Superior temporal gyrus (tissue), 1 donor: ENCODE measurements at regions not wholly inside any gene's neighbourhood (a gene's known extent, or its start where the extent isn't known, plus 50 kb on each side); places are given as distances from the start of the nearest gene placed in this dataset.

Source experiments
- DNase-seq: peaks from one replicate; pipeline ENCODE4 v3.0.0-alpha.2; 2016; ENCODE audit errors: extremely low spot score

DNA sequence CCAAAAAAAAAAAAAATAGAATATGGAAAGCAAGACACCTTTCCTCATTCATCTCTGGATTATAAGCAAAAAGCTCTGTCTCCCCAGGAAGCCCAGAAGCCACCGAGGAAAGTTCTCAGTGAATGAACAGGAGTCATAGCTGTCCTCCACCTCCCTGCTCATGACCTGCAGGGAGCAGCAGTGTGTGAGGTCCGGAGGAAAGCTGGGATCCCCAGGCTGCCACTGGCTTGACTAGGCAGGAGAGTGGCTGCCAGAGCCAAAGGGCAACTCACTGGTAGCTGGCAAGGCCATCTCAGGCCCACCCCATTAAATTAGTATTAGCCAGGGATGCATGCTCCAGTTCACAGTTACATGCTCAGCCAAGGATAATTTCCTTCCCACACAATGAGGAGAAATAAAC lies 191.6 kb upstream of the STT3B start:
- no peak for DNase-seq

DNA sequence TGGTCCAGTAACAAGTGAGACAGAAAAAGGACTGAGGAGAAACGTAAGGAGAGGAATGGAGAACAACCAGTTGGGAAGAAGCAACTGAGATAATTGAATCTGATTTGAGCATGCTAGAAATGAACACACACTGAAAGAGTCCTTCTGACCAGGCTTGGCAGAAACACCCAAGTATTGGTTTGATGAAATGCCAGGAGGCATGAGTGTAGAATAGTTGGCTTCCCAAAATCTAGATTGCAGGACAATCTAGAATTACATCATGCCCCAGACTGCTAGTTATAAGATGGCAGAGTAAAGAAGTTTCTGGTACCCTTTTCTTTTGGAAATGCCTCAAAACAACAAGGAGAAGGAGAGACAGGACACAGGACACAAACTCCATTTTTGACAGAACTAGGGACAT lies 189.7 kb upstream of the STT3B start:
- peak; percentile 18 for DNase-seq

DNA sequence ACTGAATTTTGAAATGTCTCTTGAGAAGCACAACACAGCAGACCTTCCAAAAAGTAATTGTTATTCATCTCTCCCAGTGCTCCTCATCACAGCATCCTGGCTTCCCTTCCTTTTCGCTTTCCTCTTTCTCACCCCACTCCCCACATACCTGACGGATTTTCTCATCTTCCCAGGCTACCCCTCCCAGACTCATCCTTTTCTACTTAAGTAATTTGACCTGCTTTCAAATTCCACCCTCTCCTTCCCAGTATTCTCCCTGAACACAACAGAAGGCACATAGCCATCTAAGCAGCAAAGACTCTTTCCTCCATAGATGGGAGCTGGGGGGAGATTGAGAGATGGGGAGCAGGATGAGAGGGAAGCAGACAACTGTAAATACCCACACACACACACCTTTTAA lies 187.1 kb upstream of the STT3B start:
- no peak for DNase-seq

DNA sequence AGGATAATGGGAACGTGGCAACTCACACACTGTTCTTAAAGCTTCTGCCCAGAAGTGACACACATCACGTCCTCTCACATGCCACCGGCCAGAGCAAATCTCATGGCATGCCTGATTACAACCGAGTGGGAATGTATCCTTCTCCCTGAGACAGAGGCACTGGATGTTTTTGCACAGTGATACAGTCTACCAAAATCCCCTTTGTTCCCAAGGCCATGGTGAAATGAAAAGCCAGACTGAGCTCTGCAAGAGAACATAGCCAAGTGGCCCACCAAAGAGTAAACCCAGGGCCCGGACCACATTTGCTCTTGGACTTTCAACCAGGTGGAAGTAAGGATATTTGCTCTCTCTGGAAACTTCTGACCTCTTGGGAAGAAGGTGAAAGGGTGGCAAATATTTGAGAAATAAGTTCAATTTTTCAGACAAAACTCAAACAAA lies 186.2 kb upstream of the STT3B start:
- DNase-seq: no peak

DNA sequence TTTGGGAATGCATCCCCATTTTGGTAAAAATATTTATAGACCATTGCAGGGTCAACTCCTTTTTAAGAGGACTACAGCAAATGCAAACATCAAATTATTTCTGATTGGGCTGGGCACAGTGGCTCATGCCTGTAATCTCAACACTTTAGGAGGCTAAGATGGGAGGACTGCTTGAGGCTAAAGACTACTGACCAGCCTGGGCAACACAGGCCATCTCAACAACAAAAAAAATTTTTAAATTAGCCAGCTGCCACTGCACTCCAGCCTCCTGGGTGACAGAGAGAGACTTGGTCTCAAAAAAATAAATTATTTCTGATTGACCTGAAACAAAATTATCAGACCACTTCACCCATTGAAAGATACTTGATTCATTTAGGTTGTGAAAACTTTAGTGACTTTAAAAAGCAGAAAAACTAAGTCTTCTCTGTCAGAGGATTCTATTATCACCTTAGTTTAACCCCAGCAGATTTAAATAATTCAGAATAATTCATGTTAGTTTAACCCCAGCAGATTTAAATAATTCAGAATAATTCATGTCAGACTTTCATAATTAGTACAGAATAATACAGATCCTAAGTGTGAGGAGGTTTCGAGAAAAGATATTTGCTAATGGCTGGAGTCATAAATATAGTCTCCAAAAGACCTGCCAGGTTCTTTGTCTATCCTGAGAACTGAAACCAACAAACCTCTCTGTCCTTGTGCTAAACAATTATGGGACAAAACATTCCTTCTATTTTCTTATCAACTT lies 183.6 kb upstream of the STT3B start:
- no peak for DNase-seq

DNA sequence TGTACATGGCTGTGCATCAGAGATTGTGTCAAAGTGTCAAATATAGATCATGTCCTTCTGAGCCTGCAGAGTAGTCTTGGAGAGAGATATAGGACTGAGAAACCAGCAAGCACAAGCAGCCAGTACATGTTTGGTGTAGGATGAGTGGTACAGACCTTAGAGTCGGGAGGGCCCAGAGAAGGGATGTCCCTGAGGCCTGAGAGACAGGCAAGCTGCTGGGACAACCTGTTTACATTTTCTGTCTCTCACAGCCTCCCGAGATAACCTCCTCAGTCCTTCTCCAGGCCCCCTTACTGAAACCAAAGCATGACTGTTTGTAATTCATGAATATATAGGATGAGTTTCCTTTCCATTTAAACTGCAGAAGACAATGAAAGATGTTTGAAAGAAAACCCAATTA lies 182.4 kb upstream of the STT3B start:
- no peak for DNase-seq

DNA sequence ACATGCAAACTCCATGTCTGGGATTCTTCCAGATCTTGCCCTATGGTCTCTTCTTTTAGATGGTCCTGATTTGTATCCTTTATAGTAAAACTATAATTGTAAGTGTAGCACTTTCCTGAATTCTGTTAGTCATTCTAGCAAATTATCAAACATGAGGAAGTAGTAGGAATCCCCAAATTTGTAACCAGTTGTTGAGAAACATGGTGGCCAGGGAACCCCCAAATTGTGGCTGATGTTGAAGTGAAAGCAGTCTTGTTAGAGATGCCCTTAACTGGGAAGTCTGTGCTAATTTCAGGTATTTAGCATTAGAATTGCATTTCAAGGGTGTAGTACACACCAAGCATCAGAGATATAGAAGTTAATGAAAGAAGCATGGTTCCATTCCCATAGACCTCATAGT lies 180.4 kb upstream of the STT3B start:
- DNase-seq: no peak

DNA sequence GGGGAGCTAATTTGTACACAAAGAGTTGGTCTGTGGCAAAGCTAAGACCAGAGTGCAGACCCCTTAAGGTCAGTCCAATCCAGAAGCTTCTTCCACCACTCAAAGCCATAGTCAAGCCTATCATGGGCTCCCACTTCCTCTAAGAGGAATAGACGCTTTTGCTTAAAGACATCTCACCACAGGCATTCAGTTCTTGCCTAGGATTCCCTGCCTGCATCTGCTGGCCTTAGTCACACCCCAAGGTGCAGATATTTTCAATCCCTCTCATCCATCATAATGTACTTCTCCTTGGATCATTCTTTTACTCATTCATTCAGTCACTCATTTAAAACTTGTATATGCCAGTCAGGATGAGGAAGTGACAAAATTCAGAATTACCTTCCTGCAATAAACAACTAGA lies 179.6 kb upstream of the STT3B start:
- DNase-seq: no peak

DNA sequence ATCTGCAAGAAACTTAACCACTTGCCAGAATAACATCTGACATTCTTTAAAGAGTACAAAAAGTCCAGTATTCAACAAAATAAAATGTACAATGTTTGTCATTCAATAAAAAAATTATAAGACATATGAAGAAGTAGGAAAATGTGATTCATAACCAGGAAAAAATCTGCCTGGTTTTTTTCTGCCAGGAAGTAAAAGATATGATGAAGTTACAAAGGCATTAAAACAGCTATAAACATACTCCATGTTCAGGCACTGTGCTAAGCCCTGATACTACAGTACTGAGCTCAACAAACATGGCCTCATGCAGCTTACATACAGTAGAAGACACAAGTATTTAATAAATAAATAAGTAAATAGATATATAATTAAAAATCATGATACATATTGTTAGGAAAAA lies 178.4 kb upstream of the STT3B start:
- no peak for DNase-seq

DNA sequence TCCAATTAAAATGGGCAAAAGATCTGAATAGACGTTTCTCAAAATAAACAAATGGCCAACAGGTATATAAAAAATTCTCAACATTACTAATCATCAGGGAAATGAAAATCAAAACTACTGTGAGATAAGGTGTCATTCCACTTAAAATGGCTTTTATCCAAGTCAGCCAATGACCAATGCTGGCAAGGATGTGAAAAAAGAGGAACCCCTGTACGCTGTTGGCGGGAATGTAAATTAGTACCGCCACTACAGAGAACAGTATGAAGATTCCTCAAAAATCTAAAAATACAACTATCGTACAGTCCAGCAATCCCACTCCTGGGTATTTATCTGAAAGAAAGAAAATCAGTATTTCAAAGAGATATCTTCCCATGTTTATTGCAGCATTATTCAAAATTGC lies 176.9 kb upstream of the STT3B start:
- no peak for DNase-seq

DNA sequence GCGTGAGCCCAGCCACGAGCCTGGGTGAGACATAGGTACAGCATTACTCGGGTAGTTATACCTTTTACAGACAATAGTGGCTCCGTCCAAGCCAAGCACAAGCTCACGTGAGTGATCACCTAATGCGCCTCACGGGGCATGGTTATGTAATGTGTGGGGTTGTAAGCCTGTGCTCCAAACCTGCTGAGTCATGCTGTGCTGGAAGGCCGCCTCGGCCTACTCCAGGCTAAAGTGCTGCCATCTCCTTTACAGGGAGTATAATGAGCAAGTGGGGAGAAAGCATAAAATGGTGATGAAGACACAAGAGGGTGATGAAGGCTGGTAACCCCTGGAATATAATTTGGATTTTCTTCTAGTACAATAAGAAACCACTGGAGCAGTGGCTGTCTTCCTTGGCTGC lies 175.8 kb upstream of the STT3B start:
- no peak for DNase-seq

DNA sequence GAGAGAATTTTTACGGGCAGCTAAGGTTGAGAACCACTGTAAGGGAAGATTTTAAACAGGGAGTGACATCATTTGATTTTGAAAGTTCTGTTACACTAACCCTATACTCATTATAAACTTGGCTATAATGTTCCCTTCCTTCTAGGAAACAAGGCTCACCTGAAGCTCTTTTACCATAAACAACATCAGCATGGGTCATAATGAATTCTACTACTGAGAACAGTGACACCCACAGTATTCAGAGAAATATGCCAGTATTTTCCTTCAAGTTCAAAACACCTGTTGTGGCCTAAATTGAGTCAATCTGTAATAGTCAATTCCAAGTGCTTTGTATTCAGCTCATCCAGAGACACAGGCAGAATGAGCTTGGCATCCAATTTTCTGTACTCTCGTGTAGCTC lies 175.3 kb upstream of the STT3B start:
- DNase-seq: no peak

DNA sequence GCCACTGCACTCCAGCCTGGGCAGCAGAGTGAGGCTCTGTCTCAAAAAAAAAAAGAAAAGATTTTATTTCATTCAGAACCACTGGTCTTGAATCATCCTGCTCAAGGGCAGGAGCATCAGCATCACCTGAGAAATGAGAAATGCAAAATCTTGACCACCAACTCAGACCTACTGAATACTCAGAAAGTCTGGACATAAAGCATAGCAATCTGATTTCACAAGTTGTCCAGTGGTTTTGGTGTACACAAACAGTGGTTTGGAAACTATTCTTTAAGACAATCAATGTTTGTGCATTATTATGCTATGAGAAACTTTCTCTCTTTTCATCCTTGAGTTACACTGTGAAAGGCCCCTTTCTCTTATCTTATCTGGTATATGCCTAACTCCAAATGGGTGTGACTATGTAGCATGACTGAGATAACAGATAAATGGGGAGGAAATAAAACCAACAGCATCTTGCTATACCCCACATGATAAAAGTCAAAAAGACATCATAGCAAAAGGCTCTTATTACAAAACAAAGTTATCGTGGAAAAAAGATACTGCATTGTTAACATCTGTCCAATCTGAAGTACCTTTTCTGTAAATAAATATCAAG lies 174.2 kb upstream of the STT3B start:
- DNase-seq: no peak

DNA sequence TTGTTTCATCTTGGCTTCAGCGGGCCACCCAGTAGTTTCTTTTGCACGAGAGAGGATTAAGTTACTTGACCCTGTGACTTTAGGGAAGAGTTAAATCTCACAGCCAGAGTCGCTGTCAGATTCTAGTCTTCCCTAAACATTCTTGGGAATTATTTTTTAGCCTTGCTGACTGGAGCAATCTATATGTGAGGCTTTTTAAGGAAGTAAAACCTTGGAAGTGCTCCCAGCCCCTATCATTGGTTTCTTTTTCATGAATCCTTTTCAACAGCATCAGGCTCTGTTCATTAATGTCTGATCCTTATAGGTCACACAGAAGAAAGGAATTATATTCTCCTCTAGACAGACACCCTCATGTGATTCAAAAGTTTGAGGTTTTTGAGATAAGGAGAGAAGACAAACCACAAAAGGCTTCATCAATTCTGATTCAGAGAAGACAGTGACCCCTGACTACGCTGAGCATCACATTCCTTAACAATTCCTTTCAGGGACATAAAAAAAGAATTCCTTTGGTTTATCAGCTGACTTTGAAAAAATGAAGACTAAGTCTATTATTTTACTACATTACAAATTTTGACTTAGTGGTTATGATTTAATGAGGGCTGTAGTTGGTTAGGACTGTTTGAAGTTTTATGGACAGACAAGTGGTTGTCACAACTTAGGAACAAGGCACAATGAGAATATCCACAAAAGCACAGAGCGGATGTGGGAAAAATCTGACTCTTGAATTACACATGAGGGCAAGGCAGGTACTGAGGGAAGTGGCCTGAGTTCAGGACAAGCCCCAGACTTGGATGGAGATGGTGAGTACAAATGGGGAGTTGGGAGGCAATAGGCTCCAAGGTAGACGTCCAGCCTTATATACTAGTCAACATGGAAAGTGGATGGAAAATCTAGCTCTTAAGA lies 171.1 kb upstream of the STT3B start:
- no peak for DNase-seq

DNA sequence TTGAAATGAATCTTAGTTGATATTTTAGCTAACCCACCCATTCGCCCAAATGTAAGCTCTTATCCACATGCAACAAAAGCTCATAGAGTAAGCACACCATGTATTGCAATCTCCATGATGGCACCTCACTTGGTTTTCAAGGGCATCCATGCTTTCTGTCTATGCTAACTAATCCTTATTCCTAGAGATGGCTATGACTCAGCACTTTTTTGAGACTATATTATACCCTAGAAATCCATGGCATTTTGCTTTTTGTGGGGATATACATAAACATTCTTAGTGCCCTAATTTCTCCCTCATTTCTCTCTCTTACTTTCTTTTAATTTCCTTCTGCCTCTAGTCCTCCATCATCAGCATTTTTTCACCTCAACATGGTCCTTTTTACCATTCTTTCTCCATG lies 168.5 kb upstream of the STT3B start:
- DNase-seq: no peak

DNA sequence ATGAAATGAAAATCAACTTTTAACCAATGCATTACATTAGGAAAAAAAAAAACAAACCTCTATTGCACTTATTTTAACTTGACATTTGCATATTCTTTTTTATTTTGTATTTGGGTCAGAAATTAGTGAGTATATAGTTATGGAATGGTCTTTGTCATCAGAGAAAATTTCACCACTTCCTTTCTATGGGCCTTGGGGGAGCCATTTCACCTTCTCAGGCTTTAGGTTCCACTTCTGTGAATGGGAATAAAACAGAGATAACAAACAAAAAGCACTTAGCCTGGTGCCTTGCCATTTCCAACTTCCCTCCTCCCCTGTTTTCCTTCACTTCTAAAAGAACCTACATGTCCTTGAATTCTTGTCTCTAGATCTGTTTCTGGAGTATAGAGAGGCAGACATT lies 168.0 kb upstream of the STT3B start:
- no peak for DNase-seq

DNA sequence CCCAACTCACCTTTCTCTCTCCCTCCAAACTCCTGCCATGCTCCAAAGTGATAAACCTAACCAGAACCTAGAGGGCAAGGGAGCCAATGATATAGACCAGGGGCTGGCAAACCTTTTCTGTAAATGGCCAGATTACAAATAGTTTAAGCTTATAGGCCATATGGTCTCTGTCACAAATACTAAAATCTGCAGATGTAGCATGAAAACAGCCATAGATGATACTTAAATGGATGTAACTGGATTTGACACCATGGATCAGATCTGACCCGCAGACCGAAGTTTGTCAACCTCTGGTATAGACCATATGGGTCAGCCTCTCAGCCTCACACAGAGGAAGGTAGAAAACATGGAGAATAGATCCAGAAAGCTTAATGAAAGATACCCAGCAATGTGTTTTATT lies 165.2 kb upstream of the STT3B start:
- no peak for DNase-seq

DNA sequence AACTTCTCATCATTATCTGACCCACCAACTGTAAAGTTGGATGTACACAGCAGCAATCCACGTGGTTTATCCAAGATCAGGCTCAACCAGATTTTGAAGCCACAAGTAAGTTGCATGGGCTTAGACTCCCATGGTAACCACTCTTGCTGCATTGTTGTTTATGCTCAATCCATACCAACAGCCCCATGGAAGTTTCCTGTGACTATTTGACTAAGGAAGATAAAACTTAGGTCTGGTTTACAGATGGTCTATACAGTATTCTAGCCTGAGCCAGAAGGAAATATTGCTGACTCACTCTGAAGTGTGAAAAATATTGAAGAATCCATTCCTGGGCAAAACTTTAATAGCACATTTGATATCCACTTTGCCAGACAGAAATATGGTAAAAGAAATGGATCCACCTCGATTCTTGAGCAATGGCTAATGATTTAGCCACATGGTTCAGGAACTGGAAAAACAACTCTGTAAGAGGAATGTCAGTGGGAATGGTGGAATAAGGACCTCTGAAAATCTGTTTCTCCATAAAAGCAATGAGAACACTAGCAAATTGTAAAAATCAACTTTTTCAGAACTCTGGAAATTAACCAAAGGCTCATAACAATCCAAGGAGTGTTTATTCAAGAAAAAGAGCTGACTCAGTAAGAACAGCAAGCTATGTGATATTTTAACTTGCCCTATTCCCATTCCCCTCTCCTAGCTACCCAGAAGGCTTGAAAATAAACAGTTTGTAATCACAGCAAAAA lies 162.9 kb upstream of the STT3B start:
- DNase-seq: no peak

DNA sequence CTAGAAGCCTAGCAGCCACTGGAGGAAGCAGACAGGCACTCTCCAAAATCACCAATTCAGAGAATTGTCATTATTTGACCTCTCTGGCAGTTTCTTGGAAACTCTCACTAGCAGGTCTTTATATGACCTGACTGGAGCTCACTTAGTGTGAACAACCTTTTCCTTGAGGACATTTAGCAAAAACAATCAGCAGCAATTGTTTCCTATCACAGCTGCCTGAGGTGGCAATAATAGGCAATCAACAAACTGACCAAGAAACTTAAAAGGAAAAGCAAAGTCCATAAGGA lies 162.4 kb upstream of the STT3B start:
- DNase-seq: no peak

DNA sequence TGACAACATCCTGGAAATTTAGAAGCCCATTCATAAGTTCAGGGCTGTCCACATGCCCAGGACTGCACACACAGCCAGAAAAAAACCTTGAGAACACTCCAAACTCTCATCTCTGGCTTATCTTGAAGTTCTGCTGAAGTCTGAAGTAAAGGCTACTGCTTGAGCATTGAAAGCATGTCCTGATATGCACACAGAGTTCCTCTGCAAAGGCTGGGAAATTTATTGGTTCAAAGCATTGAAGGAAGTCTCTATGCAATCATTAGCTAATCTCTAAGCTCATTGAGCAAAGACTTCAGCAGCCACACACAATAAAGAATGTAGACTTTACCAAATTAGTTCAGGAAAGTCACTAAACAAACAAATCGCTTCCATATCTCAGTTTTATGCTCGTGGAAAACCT lies 162.0 kb upstream of the STT3B start:
- no peak for DNase-seq

DNA sequence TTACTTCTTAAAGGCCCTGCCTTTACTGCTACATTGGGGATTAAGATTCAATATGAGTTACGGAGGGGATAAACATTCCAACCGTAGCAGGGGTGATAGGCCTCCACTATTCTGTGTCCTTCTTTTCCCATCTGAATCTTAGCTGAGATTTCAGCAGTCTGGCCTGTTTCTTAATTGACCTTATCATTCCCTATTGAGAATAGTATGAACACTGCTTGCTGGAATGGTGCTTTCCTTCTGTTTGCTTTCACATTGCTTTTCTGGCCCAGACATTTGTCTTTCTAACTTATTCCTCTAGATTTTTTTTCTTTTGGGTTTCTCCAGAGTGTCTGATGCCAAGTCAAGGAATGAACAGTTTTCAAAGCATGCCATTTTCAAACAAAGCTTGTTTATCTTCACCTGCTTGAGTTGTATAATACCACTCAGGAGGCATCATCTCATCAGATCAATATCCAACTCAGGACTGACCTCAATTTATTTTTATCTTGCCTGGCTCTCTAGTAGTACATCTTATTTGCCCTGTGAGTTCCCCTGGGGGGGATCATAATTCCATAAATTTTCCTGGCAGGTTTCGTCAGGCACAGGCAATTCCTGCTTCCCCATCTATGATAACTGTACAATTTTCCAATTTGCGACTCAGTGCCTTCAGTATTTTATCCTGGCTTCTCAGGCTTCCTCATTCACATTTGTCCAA lies 161.1 kb upstream of the STT3B start:
- DNase-seq: no peak

DNA sequence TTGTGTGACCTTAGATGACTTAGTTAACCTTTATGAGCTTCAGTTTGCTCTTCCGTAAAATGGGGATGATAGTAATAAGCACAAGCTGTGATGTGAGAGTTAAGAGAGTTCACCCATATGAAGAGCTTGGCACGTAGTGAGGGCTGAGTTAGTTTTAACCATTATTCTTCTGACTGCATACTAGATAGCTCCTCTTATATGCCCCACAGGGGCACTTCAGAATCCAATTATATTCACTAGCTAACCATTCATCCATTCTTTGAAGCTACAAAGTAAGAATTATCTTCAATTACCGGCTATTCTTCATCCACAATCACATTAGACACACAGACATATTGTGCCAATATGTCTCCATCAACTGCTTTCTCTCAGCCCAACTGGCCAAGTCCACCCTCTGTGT lies 159.0 kb upstream of the STT3B start:
- no peak for DNase-seq
